Endothelial cell of umbilical vein (primary cell): ENCODE measurements at regions not wholly inside any gene's neighbourhood (a gene's known extent, or its start where the extent isn't known, plus 50 kb on each side); places are given as distances from the start of the nearest gene placed in this dataset.

ENCODE experiments used
- BruUV-seq: library from RNA; stranded (reverse); fragments of 400-500 nt; replicated peaks from 2 replicates; lab custom pipeline; 2021; lab: Mats Ljungman, UMichigan
- CTCF ChIA-PET: fragments of 300-600, 350-600 bp; sonication (Branson Sonifier 250); formaldehyde crosslinking; loops from one replicate; lab custom pipeline; 2021; ENCODE audit warnings: antibody characterized with exemption, inconsistent platforms; lab: Charles Lee
- POLR2A ChIA-PET: fragments of 300-600, 350-600 bp; sonication (Branson Sonifier 250); formaldehyde crosslinking; loops from one replicate; lab custom pipeline; 2021; ENCODE audit warnings: antibody characterized with exemption, inconsistent platforms; lab: Charles Lee
- DNase-seq: peaks from one replicate; pipeline ENCODE4 v3.0.0-alpha.2; 2011; ENCODE audit warnings: low read depth, low spot score
- FAIRE-seq: peaks from 2 replicates; lab custom pipeline; 2011; peaks lifted over from hg19 to GRCh38; lab: Jason Lieb, UNC
- H2AFZ ChIP-seq: 2 replicates; pipeline ENCODE4 v1.6.0; 2012; ENCODE audit warnings: low read depth, low read length, control low read depth, inconsistent platforms
- H3K27ac ChIP-seq: 2 replicates; pipeline ENCODE4 v1.5.1; 2011; ENCODE audit warnings: low read depth, mild to moderate bottlenecking, control low read depth, low read length, moderate library complexity; ENCODE audit not compliant: insufficient read depth
- H3K27me3 ChIP-seq, 2 experiments: 2 replicates each; pipeline versions ENCODE4 v1.6.0 to v1.6.1; 2011; ENCODE audit warnings: low read length in 2 of 2, mixed read lengths in 1 of 2; ENCODE audit not compliant: control insufficient read depth in 2 of 2, insufficient read depth in 2 of 2
- H3K36me3 ChIP-seq, 2 experiments: 2 replicates in 1 of 2; 3 replicates in 1 of 2; pipeline ENCODE4 v1.5.1; 2011; ENCODE audit warnings: low read length in 2 of 2, mild to moderate bottlenecking in 1 of 2, moderate library complexity in 1 of 2; ENCODE audit not compliant: control insufficient read depth in 2 of 2, insufficient read depth in 2 of 2; ENCODE audit errors: extremely low read depth in 1 of 2
- H3K4me1 ChIP-seq: 3 replicates; pipeline ENCODE4 v1.5.1; 2011; ENCODE audit warnings: mild to moderate bottlenecking, low read length; ENCODE audit not compliant: control insufficient read depth, insufficient read depth; ENCODE audit errors: extremely low read depth
- H3K4me2 ChIP-seq: 2 replicates; pipeline ENCODE4 v1.6.1; 2011; ENCODE audit warnings: low read length, control low read depth, mixed read lengths; ENCODE audit not compliant: insufficient read depth
- H3K4me3 ChIP-seq, 3 experiments: fragments of 200-600 bp in 1 of 3; sonication (generic), shearing (Covaris generic) in 1 of 3; replicated peaks in 1 of 3; 2 replicates each; pipeline ENCODE4 v1.5.1; 2011 to 2016; ENCODE audit warnings: control low read depth in 3 of 3, low read length in 3 of 3, mild to moderate bottlenecking in 2 of 3, inconsistent platforms in 1 of 3, low read depth in 1 of 3, moderate library complexity in 1 of 3; ENCODE audit not compliant: insufficient read depth in 1 of 3
- H3K79me2 ChIP-seq: 2 replicates; pipeline ENCODE4 v1.6.0; 2012; ENCODE audit warnings: low read length, inconsistent platforms; ENCODE audit not compliant: control insufficient read depth, insufficient read depth
- H3K9ac ChIP-seq: replicated peaks from 2 replicates; pipeline ENCODE3; 2011; ENCODE audit warnings: low read length, control low read depth; ENCODE audit not compliant: insufficient read depth; ENCODE audit errors: extremely low read depth
- H3K9me1 ChIP-seq: replicated peaks from 3 replicates; pipeline ENCODE4 v1.6.0; 2011; ENCODE audit warnings: mild to moderate bottlenecking, low read length; ENCODE audit not compliant: control insufficient read depth, insufficient read depth; ENCODE audit errors: extremely low read depth
- H3K9me3 ChIP-seq: replicated peaks from 2 replicates; pipeline ENCODE4 v1.5.1; 2012; ENCODE audit warnings: low read length, inconsistent platforms; ENCODE audit not compliant: control insufficient read depth, insufficient read depth
- H4K20me1 ChIP-seq: replicated peaks from 2 replicates; pipeline ENCODE3; 2011; ENCODE audit warnings: mild to moderate bottlenecking, low read length; ENCODE audit not compliant: control insufficient read depth, insufficient read depth; ENCODE audit errors: extremely low read depth
- EZH2 ChIP-seq: IDR thresholded peaks from 2 replicates; pipeline ENCODE4 v1.6.1; 2012; ENCODE audit warnings: borderline replicate concordance, low read depth, mild to moderate bottlenecking, moderate library complexity, low read length, inconsistent platforms; ENCODE audit not compliant: severe bottlenecking
- FOS ChIP-seq: IDR thresholded peaks from 2 replicates; pipeline ENCODE4 v1.6.1; 2011; ENCODE audit warnings: mild to moderate bottlenecking, low read length, moderate library complexity, borderline replicate concordance; ENCODE audit not compliant: insufficient read depth
- GATA2 ChIP-seq: IDR thresholded peaks from 2 replicates; pipeline ENCODE4 v1.7.0; 2011; ENCODE audit warnings: low read depth, mild to moderate bottlenecking, moderate library complexity, mixed read lengths, low read length; ENCODE audit not compliant: insufficient read length, insufficient read depth
- JUN ChIP-seq: IDR thresholded peaks from 2 replicates; pipeline ENCODE4 v1.6.1; 2011; ENCODE audit warnings: borderline replicate concordance, low read depth; ENCODE audit not compliant: insufficient read length, insufficient read depth
- MAX ChIP-seq: IDR thresholded peaks from 2 replicates; pipeline ENCODE4 v1.6.1; 2011; ENCODE audit not compliant: insufficient read depth, insufficient read length
- MYC ChIP-seq: IDR thresholded peaks from one replicate; pipeline ENCODE4 v1.6.1; 2011; ENCODE audit warnings: mild to moderate bottlenecking, low read depth, low read length
- POLR2A ChIP-seq: IDR thresholded peaks from 2 replicates; pipeline ENCODE4 v1.6.1; 2012; ENCODE audit warnings: low read depth, mild to moderate bottlenecking, control low read depth, low read length
- POLR2AphosphoS5 ChIP-seq: IDR thresholded peaks from 2 replicates; pipeline ENCODE4 v1.6.1; 2012; ENCODE audit warnings: low read depth, mild to moderate bottlenecking, control low read depth, low read length, moderate library complexity; ENCODE audit not compliant: insufficient read depth
- dilution Hi-C: fragments of 300-500 bp; cut with MboI; formaldehyde crosslinking; loops from one replicate; pipeline ENCODE4 v1.15.0; 2019; ENCODE audit warnings: low sequenced_read_pairs; ENCODE audit not compliant: extremely low pct_ligation_motif_present
- intact Hi-C: fragments of 100-400 bp; cut with micrococcal nuclease; formaldehyde crosslinking; loops from one replicate; pipeline ENCODE4 v1.10.0; 2022
- TF ChIP-seq, protein P1 (sequence below), 2 donors: IDR thresholded peaks; 1 replicate in 1 of 2; 2 replicates in 1 of 2; pipeline ENCODE4 v1.5.1; 2011; ENCODE audit warnings: low read length in 2 of 2, mild to moderate bottlenecking in 2 of 2, moderate library complexity in 2 of 2, control low read depth in 1 of 2, inconsistent platforms in 1 of 2, low read depth in 1 of 2; ENCODE audit not compliant: insufficient read depth in 1 of 2; ENCODE audit errors: extremely low read depth in 1 of 2

- no TSS peak for BruUV-seq
- Histone ChIP-seq H3K9me1 (no peaks in the 10 kb centered on the region), H4K20me1 (no peaks in the 10 kb centered on the region), H3K9me3 (no peaks in the 10 kb centered on the region), H3K4me1 (no peaks in the 10 kb centered on the region), H3K4me3 (no peak overlapping the region), H3K27me3 (no peaks in the 10 kb centered on the region), H3K36me3 (no peaks in the 10 kb centered on the region), H3K79me2 (no peaks in the 10 kb centered on the region), H3K27ac (no peak overlapping the region), H3K4me2 (no peak overlapping the region), H2AFZ (no peak overlapping the region), H3K9ac (no peak overlapping the region)
- no peak for DNase-seq
- intact Hi-C loops: no loop called here
- ChIA-PET POLR2A (no interaction called here), CTCF (no interaction called here)
- TF ChIP-seq, protein P1, sequence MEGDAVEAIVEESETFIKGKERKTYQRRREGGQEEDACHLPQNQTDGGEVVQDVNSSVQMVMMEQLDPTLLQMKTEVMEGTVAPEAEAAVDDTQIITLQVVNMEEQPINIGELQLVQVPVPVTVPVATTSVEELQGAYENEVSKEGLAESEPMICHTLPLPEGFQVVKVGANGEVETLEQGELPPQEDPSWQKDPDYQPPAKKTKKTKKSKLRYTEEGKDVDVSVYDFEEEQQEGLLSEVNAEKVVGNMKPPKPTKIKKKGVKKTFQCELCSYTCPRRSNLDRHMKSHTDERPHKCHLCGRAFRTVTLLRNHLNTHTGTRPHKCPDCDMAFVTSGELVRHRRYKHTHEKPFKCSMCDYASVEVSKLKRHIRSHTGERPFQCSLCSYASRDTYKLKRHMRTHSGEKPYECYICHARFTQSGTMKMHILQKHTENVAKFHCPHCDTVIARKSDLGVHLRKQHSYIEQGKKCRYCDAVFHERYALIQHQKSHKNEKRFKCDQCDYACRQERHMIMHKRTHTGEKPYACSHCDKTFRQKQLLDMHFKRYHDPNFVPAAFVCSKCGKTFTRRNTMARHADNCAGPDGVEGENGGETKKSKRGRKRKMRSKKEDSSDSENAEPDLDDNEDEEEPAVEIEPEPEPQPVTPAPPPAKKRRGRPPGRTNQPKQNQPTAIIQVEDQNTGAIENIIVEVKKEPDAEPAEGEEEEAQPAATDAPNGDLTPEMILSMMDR (IDR thresholded peaks at IDR 0.05; ENCODE audit: extremely low read depth in 1 of 2, insufficient read depth in 1 of 2, low read depth in 1 of 2, low read length in 2 of 2): no peak
- TF ChIP-seq MAX: no peak
- no peak for TF ChIP-seq EZH2
- no peak for TF ChIP-seq FOS
- TF ChIP-seq GATA2: no peak
- TF ChIP-seq JUN: no peak
- TF ChIP-seq MYC: no peak
- no peak for TF ChIP-seq POLR2A
- TF ChIP-seq POLR2AphosphoS5: no peak
- FAIRE-seq: no peak
- dilution Hi-C loops: no loop called here
These were observed 231.8 kb downstream of the KCNE4 start for GRCh38 chr2:223283771-223284170.
